Choroid plexus epithelial cell (primary cell): ENCODE measurements at regions not wholly inside any gene's neighbourhood (a gene's known extent, or its start where the extent isn't known, plus 50 kb on each side); places are given as distances from the start of the nearest gene placed in this dataset.

ENCODE experiments used
- DNase-seq: peaks from one replicate; pipeline ENCODE4 v3.0.0-alpha.2; 2010; ENCODE audit warnings: low read depth
- H3K4me3 ChIP-seq: 2 replicates; pipeline ENCODE4 v1.5.1; 2011; ENCODE audit warnings: low read depth, mild to moderate bottlenecking, control low read depth, low read length, moderate library complexity
- CTCF ChIP-seq: conservative IDR thresholded peaks from 2 replicates; pipeline ENCODE4 v1.5.1; 2011; ENCODE audit warnings: low read depth, mild to moderate bottlenecking, control low read depth, inconsistent platforms, low read length, moderate library complexity

GRCh38 chr17:79457376-79457775 is 153.5 kb downstream of the RBFOX3 start:
- DNase-seq: no peak
- TF ChIP-seq CTCF: no peak
- no peak overlapping the region for H3K4me3 ChIP-seq

GRCh38 chr17:79455636-79456035 is 155.2 kb downstream of the RBFOX3 start:
- H3K4me3 ChIP-seq: no peak overlapping the region
- no peak for TF ChIP-seq CTCF

GRCh38 chr17:79454826-79455225 is 156.0 kb downstream of the RBFOX3 start:
- no peak overlapping the region for H3K4me3 ChIP-seq
- DNase-seq: no peak
- no peak for TF ChIP-seq CTCF

More at GRCh38 chr17:79455636-79456035, 155.2 kb downstream of the RBFOX3 start:
- DNase-seq: no peak

- no peak for DNase-seq
- TF ChIP-seq CTCF: no peak
- H3K4me3 ChIP-seq: no peak overlapping the region
These were observed 157.4 kb downstream of the RBFOX3 start for GRCh38 chr17:79453481-79453880.

- no peak overlapping the region for H3K4me3 ChIP-seq
- no peak for DNase-seq
- no peak for TF ChIP-seq CTCF
These were observed 158.1 kb downstream of the RBFOX3 start for GRCh38 chr17:79452706-79453105.

- H3K4me3 ChIP-seq: no peak overlapping the region
- no peak for TF ChIP-seq CTCF
- no peak for DNase-seq
These were observed 159.7 kb downstream of the RBFOX3 start for GRCh38 chr17:79451167-79451566.

- DNase-seq: no peak
- TF ChIP-seq CTCF: no peak
These were observed 164.3 kb downstream of the RBFOX3 start for GRCh38 chr17:79446399-79447009.

More at GRCh38 chr17:79446399-79447009, 164.3 kb downstream of the RBFOX3 start:
- H3K4me3 ChIP-seq: no peak overlapping the region
